B cell (primary cell): ENCODE measurements at regions not wholly inside any gene's neighbourhood (a gene's known extent, or its start where the extent isn't known, plus 50 kb on each side); places are given as distances from the start of the nearest gene placed in this dataset.

Experiments used
- EZH2 ChIP-seq: IDR thresholded peaks from 2 replicates; pipeline ENCODE4 v1.6.1; 2012; ENCODE audit warnings: borderline replicate concordance, low read depth, mild to moderate bottlenecking, moderate library complexity, low read length; ENCODE audit not compliant: insufficient read depth, poor library complexity, severe bottlenecking
- TF ChIP-seq, protein P1 (sequence below): fragments of 200-600 bp; IDR thresholded peaks from one replicate; pipeline ENCODE4 v1.8.0; 2022; ENCODE audit warnings: antibody characterized with exemption, mild to moderate bottlenecking

GRCh38 chr7:440059-440749 is 79.4 kb downstream of the PDGFA start:
- TF ChIP-seq, protein P1, sequence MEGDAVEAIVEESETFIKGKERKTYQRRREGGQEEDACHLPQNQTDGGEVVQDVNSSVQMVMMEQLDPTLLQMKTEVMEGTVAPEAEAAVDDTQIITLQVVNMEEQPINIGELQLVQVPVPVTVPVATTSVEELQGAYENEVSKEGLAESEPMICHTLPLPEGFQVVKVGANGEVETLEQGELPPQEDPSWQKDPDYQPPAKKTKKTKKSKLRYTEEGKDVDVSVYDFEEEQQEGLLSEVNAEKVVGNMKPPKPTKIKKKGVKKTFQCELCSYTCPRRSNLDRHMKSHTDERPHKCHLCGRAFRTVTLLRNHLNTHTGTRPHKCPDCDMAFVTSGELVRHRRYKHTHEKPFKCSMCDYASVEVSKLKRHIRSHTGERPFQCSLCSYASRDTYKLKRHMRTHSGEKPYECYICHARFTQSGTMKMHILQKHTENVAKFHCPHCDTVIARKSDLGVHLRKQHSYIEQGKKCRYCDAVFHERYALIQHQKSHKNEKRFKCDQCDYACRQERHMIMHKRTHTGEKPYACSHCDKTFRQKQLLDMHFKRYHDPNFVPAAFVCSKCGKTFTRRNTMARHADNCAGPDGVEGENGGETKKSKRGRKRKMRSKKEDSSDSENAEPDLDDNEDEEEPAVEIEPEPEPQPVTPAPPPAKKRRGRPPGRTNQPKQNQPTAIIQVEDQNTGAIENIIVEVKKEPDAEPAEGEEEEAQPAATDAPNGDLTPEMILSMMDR, result no peak
- TF ChIP-seq EZH2, result no peak
